Hepatic stellate cell (primary cell): ENCODE measurements at regions not wholly inside any gene's neighbourhood (a gene's known extent, or its start where the extent isn't known, plus 50 kb on each side); places are given as distances from the start of the nearest gene placed in this dataset.

Experiments
- DNase-seq: peaks from one replicate; pipeline ENCODE4 v3.0.0; 2011; ENCODE audit warnings: low spot score

DNA sequence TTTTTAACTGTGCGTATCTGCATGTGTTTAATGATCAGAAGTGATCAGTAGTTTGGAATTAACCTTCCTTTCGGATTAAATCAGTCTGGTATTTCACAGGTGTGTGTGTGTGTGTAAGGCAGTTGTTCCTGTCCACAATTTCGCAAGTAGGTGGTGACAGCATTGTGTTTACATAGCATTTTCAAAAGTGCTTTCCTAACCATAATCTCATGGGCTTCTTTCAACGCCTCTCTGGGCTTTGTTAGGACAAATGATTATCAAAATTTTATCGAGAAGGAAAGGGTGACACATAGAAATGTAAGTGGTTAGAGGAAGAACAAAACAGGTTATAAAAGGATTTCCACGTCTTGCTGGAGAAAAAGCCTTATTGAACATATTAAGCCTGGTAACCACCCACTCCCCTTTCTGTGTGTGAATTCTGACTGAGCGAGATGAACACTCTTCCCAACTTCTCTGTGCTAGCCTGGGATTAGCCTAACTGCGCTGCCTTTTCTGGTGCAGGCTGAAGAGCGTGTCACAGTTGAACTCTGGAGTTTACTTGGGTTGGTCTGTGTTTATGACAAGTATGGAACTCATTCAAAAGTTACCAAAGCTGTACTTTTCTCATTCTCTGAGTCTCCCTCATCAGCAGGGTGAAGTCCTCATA lies 292.3 kb upstream of the PITRM1 start:
- DNase-seq: no peak

GRCh38 chr10:3460420-3461128 lies 288.0 kb upstream of the PITRM1 start:
- DNase-seq: no peak

- no peak for DNase-seq
These were observed 283.1 kb upstream of the PITRM1 start for GRCh38 chr10:3455385-3456334.

GRCh38 chr10:3452683-3453361 lies 280.2 kb upstream of the PITRM1 start:
- peak; percentile 32 for DNase-seq

DNA sequence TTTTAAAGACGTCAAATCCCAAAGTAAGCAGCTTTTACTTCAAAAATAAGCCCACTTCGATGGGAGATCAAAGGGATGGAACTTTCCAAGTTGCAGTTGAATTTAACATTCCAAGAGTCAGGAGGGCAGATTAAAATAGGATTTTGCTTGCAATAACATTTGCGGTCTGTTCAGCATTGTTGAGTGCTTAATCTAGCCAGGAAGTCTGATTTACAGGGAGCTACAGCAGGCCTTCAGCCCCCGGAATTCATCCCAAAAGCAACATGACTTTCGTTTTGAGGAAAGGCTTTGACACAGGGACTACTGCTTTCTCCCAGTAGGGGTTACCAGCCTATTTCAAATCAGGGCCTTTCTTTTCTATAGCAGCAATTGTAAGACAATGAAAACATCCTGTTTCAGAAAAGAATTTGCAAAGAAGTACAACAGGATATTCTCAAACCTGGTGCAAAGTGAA lies 279.6 kb upstream of the PITRM1 start:
- peak; percentile 60 for DNase-seq

- no peak for DNase-seq
These were observed 279.1 kb upstream of the PITRM1 start for GRCh38 chr10:3451516-3452172.

GRCh38 chr10:3446221-3446620 lies 273.6 kb upstream of the PITRM1 start:
- no peak for DNase-seq

- no peak for DNase-seq
These were observed 273.1 kb upstream of the PITRM1 start for GRCh38 chr10:3445648-3446047.

DNA sequence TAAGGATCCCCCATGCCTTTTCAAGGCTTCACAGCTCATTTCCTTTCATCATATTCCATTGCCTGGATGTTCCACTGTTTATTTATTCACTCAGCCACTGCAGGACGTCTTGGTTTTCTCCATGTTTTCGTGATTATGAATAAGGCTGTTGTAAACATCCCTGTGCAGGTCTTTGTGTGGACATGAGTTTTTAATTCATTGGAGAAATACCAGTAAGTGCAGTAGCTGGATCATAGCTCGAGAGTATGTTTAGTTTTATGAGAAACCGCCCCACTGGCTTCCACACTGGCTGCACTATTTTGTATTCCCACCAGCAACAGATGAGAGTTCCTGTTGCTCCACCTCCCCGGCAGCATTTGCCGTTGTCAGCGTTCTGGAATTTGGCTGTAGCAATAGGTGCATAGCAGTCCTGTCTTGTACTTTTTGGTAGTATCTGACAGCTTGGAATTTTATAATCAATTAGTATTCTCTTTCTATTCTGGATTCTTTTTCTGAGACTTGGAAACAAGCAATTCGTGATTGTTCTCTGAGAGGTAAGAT lies 269.9 kb upstream of the PITRM1 start:
- no peak for DNase-seq

DNA sequence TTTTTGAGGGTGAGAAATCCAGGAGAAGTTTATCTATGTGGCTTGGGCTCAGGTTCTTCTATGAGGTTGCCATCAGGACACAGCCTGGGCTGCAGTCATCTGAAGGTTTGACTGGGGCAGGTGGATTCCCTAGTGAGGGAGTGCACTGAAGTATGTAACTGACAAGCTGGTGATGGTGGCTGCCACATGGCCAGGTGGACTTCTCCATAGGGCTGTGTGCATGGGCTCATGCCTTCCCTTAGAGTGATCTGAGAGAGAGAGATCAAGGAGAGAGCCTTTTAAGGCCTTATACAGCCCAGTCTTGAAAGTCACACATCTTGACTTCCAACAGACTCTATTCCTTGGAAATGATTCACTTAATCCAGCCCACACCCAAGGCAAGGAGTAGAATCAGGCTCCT lies 266.6 kb upstream of the PITRM1 start:
- DNase-seq: no peak

- no peak for DNase-seq
These were observed 266.0 kb upstream of the PITRM1 start for GRCh38 chr10:3438606-3439005.

DNA sequence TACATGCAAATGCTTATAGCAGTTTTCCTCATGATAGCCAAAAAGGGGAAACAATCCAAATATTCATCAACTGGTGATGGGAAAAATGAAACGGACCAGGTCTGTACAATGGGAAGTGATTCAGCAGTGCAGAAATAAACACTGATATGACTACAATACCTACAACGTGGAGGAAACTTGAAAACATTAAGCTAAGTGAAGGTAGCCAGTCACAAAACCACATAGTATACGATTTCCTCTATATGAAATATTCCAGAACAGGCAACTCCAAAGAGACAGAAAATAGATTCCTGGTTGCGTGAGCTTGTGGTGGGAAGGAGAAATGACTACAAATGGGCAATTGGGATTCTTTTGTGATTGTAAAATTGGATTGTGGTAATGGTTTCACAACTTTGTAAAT lies 263.1 kb upstream of the PITRM1 start:
- DNase-seq: no peak

GRCh38 chr10:3433988-3434387 lies 261.4 kb upstream of the PITRM1 start:
- DNase-seq: no peak

- no peak for DNase-seq
These were observed 260.5 kb upstream of the PITRM1 start for GRCh38 chr10:3433131-3433530.

- no peak for DNase-seq
These were observed 259.7 kb upstream of the PITRM1 start for GRCh38 chr10:3432081-3432825.

DNA sequence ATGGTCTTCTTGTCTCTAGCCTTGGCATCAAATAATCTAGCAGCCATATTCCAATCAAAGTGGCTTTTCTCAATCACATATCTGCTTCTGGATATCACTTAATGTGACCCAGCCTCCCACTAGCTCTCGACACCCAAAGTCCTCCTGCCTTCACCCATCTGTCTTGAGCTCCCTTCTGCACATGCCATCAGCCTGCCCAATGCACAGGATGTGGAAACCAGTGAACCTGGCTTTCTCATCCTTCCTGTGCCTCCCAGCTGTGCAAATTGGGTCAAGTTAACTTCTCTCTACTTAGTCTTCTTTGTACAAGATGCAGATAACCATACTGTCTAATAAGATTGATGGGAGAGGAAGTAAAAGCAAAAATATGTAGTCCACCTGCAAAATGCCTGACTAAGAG lies 257.9 kb upstream of the PITRM1 start:
- no peak for DNase-seq

DNA sequence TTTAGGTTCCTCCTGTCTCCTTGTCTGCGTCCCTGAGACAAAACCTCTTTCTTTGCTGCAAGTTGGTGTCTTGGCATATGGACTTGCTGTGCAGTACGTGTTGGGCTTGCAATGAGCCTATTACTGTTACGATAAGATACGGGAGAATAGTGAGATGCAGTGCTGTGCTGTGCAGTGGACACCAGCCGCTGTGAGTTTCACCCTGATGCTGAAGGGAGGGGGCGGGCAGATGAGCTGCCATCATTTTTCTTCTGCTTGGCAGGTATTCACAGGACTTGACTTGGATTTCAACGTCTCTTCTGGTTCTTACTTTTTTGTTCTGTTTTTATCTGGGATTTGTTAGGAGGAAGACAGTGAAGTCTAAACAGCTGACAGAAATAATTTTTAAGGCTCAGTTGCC lies 257.1 kb upstream of the PITRM1 start:
- DNase-seq: no peak

DNA sequence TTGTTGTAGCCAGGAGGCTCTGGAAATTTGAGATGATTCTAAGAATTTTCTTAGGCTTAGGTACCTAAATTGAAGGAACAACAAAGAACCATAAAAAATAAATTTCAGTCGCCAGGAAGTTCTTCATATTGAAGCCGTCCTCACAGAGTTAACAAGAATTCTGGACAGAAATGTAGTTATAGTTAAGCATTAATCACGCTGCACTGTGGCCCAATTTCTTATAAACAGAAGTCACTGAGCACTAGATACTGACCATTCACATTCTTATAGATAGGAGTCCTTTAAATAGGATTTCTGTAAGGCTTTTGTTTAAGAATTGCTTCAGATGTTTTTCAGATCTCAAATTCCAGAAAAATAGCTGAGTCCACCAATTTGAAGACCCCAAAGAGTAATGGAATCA lies 256.2 kb upstream of the PITRM1 start:
- DNase-seq: no peak

GRCh38 chr10:3427950-3428354 lies 255.4 kb upstream of the PITRM1 start:
- no peak for DNase-seq

- DNase-seq: no peak
These were observed 254.8 kb upstream of the PITRM1 start for GRCh38 chr10:3427347-3427746.
